T-helper 1 cell (primary cell): ENCODE measurements at regions not wholly inside any gene's neighbourhood (a gene's known extent, or its start where the extent isn't known, plus 50 kb on each side); places are given as distances from the start of the nearest gene placed in this dataset.

Experiments
- DNase-seq, 5 donors: peaks; one replicate each; pipeline ENCODE4 v3.0.0-alpha.2; 2012 to 2020

GRCh38 chr6:132868057-132868456 is 53.7 kb downstream of the RPS12 start:
- DNase-seq = no peak

GRCh38 chr6:132872923-132873322 is 58.6 kb downstream of the RPS12 start:
- DNase-seq = no peak

DNA sequence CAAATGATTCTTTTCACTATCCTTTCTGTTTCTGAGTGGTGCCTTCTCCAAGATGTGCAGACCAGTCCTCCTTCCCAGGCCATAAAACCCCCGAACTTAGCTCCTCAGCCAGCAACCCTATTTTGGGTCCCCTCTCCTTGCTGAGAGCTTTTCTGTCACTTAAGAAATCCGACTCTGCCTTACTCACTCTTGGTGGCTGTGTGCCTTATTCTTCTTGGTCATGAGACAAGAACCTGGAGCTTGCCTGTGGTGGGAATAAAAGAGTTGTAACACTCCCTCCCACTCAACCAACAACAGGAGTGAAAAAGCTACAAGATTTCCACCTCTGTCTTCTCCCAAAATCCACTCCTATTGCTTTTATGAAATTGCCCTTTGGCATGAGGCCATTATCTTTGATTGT is 62.6 kb downstream of the RPS12 start:
- DNase-seq = no peak

GRCh38 chr6:132887204-132887603 is 72.8 kb downstream of the RPS12 start:
- DNase-seq = peak in 1 of 5 donors; percentile 3

DNA sequence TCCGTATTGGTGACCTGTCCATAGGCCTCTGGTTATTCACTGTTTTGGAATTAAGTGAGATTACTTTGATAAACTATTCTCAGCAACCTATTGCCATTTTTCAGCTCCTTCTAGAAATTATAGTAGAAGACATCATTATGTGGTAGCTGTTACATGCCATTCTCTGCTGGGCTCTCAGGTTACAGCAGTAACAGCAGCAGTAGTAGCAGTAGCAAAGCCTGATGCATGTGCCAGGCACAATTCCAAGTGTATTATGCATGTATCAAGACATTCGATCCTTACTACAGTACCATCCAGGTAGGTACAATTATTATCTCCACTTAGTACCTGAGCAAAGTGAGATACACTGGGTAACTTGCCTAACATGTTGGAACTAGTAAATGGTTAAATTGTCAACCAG is 74.3 kb downstream of the RPS12 start:
- DNase-seq = no peak

- DNase-seq = no peak
Observed at GRCh38 chr6:132892929-132893771, 78.8 kb downstream of the RPS12 start.

GRCh38 chr6:132893772-132894490 is 79.6 kb downstream of the RPS12 start:
- DNase-seq = no peak

GRCh38 chr6:132898376-132898775 is 84.0 kb downstream of the RPS12 start:
- no peak for DNase-seq

- no peak for DNase-seq
Observed at GRCh38 chr6:132900849-132901248, 86.5 kb downstream of the RPS12 start.

DNA sequence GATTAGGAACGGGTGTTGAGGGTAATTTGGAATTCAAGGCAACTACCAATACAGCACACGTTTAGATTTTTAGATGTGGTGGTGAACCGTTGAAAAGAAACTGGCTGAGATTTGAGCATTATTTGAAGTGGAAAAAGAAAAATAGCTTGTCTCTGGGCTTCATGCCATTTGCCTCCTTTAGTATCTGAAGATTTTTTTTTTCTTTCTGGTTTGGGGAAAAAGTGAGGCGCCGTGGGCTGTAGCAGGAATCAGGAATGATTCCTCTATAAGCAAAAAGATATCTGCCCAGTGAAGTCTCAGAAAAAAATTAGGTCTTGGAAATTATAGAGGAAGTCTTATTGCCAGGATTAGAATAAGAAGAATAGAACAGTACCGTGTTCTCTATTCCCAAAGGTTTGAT is 88.5 kb downstream of the RPS12 start:
- DNase-seq = no peak

GRCh38 chr6:132907231-132907630 is 92.9 kb downstream of the RPS12 start:
- DNase-seq = no peak

DNA sequence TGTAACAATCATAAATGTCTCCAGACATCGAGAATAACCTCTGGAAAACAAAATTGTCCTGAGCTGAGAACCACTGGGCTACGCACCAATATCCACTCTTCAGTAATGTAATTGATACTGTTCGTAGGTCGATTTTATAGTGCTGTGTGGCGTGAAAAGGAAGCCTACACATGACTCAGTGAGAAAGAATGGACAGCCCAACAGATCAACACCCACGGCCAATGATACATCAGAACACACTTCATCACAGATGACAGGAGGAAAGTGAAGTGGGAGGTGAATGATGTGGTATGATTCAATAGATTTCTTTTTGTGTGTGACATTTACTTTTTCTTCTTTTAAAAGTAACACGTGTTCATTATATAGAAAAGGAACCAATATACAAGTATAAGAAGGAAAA is 93.5 kb downstream of the RPS12 start:
- no peak for DNase-seq

DNA sequence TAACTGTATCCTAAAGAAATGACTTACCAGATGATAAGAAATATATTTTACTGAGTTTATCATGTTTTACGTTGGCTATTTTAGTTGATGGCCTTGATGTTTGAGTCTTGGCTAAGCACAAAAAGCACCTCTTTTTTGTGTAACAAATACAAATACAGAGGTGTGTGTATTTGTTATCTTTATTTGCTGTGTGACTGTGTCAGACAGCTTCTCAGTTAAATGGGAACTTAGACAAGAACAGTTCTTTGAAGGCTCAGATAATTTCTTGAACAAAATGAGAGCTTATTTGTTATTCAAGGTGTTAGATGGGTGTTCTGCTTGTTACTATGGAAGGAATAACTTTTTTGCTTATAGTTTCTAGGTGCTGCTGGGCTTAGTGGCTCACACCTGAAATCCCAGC is 95.4 kb downstream of the RPS12 start:
- DNase-seq = no peak

- no peak for DNase-seq
Observed at GRCh38 chr6:132910759-132911158, 96.4 kb downstream of the RPS12 start.

DNA sequence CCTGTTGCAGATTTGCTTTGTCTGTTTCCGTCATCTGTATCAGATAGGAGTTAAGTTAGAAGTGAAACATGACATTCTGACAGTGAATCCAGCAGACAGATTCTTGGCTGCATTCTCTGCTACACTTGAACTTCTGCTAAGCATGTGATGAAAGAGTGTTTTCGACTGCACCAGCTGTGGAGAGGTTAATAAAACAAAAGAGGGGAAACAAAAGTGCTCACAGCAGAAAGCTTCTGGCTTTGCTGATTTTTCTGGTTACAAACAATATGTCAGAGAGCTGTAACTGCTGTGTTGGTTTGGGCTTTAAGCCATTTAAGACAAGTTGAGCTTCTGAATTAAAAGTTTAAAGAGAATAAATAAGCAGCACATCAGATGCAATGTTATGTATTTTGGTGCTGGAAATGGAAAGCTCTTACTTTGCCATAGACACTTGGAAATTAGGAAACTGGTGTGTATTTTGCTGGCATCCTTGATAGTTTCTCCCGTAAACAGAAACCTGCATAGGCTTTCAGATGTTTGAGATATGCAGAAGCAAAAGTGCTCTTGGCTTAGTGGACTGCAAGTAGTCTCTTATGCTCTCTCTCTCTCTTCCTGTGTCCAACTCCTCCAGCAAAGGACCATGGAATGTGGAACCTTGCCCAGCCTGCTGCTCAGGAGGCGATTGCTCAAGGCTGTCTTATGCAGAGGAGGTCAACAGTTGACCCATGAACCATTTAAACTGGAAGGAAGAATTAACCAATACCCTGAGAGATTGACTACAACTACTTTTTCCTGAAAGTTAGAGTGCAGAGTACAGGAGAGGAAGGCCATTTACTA is 104.9 kb downstream of the RPS12 start:
- no peak for DNase-seq

GRCh38 chr6:132927713-132928112 is 113.3 kb downstream of the RPS12 start:
- no peak for DNase-seq

DNA sequence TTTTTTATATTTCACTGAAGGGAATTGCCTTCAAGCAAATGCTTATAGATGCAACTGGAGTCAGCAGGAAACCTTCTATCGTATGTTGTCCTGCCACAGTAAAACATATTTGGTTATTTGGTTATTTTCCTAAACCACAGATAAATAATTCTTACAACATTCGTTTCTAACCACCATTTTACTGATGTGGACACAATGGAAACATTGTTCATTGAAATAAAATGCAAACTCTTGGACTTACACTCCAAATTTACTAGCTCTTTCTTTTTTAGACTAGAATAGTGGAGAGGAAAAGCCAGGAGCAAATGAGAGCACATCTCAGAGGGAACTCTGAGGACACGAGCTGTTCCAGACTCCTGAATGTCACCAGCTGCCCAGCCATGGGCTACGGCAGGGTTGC is 114.8 kb downstream of the RPS12 start:
- DNase-seq = no peak

GRCh38 chr6:132931313-132931712 is 116.9 kb downstream of the RPS12 start:
- no peak for DNase-seq

DNA sequence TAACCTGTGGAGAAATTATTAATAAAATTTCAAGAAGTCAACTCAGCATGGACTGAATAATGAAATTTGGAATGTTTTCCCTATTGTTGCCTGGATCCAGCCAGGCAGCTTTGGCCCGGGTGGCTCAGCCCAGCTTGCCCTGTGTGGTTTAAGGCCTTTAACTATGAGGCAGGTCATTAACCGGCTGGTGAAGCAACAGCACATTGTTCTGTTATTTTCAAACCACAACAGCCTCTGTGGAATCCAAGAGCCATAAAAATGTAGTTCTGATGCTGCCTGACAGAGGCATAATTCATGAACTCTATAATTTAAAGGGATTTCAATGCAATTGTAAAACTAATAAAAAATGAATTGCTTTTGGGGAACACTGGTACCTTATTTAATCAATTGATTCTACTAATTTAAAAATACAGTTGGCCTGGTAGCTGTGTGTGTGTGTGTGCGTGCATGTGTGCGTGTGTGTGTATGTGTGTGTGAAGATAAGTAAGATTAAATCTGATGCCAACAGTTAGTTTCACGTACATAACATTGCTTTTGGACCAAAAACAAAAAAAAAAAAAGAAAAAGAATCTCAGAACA is 117.7 kb downstream of the RPS12 start:
- DNase-seq = no peak

GRCh38 chr6:132932588-132932987 is 118.2 kb downstream of the RPS12 start:
- DNase-seq = no peak

DNA sequence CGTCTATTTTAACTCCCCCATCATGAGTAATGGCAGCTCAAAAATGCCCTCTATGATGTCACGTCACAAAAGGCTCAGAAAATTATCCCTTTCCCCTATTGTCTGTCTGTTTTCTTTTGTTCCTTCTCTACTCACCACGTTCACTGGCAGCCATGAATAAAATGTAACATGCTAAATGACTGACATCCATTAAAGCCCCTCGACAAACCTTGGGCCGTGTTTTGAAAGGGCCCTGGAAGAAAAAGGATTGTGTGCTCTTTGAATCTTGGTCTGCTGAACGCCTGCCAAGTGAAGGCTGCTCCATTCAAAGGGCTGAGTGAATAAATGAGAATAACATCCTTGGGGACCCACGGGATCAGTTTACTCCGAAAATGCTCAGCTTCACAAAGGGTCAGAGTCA is 118.7 kb downstream of the RPS12 start:
- DNase-seq = no peak

- no peak for DNase-seq
Observed at GRCh38 chr6:132934496-132934895, 120.1 kb downstream of the RPS12 start.

DNA sequence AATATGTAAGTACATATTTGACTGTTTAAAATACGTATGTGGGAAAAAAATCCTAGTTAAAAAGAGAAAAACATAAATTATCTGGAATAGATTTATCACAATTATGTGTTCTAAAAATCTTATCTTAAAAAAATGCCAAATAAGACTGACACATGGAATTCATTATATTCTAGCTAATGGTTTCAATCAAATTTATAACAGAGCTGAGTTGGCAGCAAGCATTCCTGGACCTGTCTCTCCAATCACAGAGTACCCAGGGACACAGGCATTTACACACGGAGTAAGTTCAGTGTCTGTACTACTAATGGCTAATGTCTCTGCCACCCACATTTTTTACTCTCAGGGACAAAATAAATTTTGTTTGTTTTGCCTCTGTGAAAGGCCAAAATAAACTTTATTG is 122.3 kb downstream of the RPS12 start:
- DNase-seq = no peak
